Mesothelial cell of epicardium (in vitro differentiated cells): ENCODE measurements at regions not wholly inside any gene's neighbourhood (a gene's known extent, or its start where the extent isn't known, plus 50 kb on each side); places are given as distances from the start of the nearest gene placed in this dataset.
"Not testable (repeated sequence)": the region's sequence is repeated elsewhere in the genome, so short reads cannot be mapped to it uniquely, and the experiment has no call there.

Experiments
- DNase-seq, 2 experiments: peaks; one replicate each; pipeline ENCODE4 v3.0.0; 2021; ENCODE audit warnings: low spot score in 2 of 2; ENCODE audit not compliant: unreplicated experiment in 2 of 2
- H3K27ac Mint-ChIP-seq: 2 replicates; pipeline ENCODE4 v1.8.0; 2021; ENCODE audit warnings: mixed read lengths
- H3K27me3 Mint-ChIP-seq: 2 replicates; pipeline ENCODE4 v1.8.0; 2021; ENCODE audit warnings: low read depth, mixed read lengths
- H3K36me3 Mint-ChIP-seq: 2 replicates; pipeline ENCODE4 v1.8.0; 2021; ENCODE audit warnings: mixed read lengths
- H3K4me1 Mint-ChIP-seq: 2 replicates; pipeline ENCODE4 v1.8.0; 2021; ENCODE audit warnings: mixed read lengths
- H3K4me3 Mint-ChIP-seq: 2 replicates; pipeline ENCODE4 v1.8.0; 2021; ENCODE audit warnings: mild to moderate bottlenecking, moderate library complexity, mixed read lengths
- H3K9me3 Mint-ChIP-seq: 2 replicates; pipeline ENCODE4 v1.8.0; 2021; ENCODE audit warnings: mixed read lengths
- TF ChIP-seq, protein P1 (sequence below): fragments of 200-600 bp; sonication (generic); IDR thresholded peaks from one replicate; pipeline ENCODE4 v1.5.0; 2021; ENCODE audit warnings: antibody characterized with exemption; ENCODE audit not compliant: unreplicated experiment

DNA sequence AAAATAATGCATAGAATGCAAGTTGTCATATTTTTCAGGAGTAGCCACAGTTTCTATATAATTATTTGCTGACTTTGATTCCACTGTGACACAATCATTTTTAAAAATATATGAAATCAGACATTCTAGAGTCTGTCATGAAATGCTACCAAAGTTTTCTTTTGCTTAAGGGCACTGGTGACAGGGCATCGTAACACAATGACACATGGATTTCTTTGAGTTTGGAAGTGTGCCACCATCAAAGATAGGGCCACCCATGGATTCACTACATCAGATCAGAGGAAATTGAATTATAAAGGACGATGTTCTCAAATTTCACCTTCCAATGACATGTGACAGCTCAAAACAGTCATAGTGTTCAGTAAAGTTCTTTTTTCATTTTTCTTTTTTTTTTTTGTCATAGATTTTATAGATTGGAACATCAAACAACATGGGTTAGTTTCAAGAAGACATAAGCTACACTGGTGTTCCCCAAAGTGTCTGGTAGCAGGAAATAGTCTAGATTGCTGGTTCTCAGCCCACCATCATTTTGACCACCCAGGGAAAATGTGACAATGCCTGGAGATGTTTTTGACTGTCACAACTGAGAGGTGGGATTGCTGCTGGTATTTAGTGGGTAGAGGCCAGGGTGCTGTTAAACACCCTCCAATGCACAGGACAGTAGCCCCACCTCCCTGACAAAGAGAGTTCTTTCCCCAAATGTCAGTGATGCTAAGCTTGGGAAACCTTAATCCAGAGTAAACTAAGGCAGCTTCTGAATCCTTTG is 123.8 kb upstream of the DOK5 start:
- no peaks in the 10 kb centered on the region for H3K36me3 Mint-ChIP-seq
- no peaks in the 10 kb centered on the region for H3K4me1 Mint-ChIP-seq
- no peak overlapping the region for H3K27ac Mint-ChIP-seq
- TF ChIP-seq, protein P1, sequence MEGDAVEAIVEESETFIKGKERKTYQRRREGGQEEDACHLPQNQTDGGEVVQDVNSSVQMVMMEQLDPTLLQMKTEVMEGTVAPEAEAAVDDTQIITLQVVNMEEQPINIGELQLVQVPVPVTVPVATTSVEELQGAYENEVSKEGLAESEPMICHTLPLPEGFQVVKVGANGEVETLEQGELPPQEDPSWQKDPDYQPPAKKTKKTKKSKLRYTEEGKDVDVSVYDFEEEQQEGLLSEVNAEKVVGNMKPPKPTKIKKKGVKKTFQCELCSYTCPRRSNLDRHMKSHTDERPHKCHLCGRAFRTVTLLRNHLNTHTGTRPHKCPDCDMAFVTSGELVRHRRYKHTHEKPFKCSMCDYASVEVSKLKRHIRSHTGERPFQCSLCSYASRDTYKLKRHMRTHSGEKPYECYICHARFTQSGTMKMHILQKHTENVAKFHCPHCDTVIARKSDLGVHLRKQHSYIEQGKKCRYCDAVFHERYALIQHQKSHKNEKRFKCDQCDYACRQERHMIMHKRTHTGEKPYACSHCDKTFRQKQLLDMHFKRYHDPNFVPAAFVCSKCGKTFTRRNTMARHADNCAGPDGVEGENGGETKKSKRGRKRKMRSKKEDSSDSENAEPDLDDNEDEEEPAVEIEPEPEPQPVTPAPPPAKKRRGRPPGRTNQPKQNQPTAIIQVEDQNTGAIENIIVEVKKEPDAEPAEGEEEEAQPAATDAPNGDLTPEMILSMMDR: no peak
- H3K9me3 Mint-ChIP-seq: no peaks in the 10 kb centered on the region
- no peaks in the 10 kb centered on the region for H3K27me3 Mint-ChIP-seq
- no peak overlapping the region for H3K4me3 Mint-ChIP-seq
- DNase-seq: no peak

DNA sequence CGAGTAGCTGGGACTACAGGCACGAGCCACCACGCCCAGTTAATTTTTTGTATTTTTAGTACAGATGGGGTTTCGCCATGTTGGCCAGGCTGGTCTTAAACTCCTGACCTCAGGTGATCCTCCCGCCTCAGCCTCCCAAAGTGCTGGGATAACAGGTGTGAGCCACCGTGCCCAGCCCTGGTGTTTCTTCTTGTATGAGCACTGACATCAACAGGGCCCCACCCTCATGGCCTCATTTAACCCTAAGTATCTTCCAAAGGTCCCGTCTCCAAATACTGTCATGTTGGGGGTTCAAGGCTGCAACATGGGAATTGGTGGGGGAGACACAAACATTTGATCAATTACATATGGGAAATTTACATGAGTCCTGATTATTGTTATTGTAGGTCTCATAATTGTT is 122.9 kb upstream of the DOK5 start:
- H3K9me3 Mint-ChIP-seq, H3K4me1 Mint-ChIP-seq, DNase-seq, H3K4me3 Mint-ChIP-seq, H3K27ac Mint-ChIP-seq, H3K36me3 Mint-ChIP-seq, H3K27me3 Mint-ChIP-seq: not testable (repeated sequence)

DNA sequence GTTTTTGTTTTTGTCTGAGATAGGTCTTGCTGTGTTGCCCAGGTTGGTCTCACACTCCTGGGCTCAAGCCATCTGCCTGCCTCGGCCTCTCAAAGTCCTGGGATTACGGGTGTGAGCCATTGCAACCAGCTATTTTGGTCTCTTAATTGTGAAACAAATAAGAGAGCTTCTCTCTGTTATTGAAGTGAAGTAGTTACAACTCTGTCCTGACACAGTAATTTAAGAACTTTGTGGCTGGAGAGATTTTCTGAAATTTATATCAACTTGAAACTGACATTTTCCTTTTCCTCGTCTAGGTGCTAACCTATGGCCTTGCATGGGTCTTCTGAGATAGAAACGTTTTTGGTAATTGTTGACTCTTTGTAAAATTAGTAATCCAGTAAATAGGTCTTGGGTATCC is 122.1 kb upstream of the DOK5 start:
- TF ChIP-seq, protein P1: no peak
- no peak for DNase-seq
- H3K9me3 Mint-ChIP-seq: no peaks in the 10 kb centered on the region
- no peak overlapping the region for H3K27ac Mint-ChIP-seq
- H3K4me3 Mint-ChIP-seq: no peak overlapping the region
- peaks cover 4% of the 10 kb centered on the region for H3K4me1 Mint-ChIP-seq
- no peaks in the 10 kb centered on the region for H3K36me3 Mint-ChIP-seq
- no peaks in the 10 kb centered on the region for H3K27me3 Mint-ChIP-seq

DNA sequence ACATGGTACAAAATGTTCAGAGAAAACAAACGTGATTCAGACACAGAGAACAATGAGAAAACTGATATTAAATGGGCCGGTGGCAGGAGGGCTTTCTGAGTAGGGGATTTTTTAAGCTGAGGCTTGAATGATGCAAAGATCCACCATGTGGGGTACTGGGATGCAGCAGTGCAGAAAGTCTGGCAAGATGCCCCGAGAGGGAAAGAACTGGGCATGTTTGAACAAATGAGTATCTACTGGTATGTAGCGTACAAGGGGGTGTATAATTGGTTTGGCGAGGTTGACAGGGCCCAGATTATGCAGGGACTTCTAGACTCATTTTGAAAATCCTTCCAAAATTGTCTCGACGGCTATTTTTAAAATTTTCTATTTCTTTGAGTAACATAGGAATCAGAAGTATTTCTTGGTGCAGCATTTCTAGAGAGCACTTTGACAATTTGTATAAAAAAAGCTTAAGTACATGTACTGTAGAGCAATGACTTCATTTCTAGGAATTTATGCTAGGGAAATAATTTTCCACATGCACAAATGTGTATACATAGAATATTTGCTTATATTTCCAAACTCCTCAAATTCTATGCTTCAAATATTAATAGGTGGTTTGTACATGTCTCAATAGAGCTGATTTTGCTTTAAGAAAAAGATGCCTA is 119.6 kb upstream of the DOK5 start:
- Mint-ChIP-seq H3K4me3 (no peak overlapping the region), H3K4me1 (peaks cover 4% of the 10 kb centered on the region), H3K27ac (no peak overlapping the region), H3K36me3 (no peaks in the 10 kb centered on the region), H3K9me3 (peaks cover 4% of the 10 kb centered on the region), H3K27me3 (no peaks in the 10 kb centered on the region)
- no peak for DNase-seq
- TF ChIP-seq, protein P1: no peak

DNA sequence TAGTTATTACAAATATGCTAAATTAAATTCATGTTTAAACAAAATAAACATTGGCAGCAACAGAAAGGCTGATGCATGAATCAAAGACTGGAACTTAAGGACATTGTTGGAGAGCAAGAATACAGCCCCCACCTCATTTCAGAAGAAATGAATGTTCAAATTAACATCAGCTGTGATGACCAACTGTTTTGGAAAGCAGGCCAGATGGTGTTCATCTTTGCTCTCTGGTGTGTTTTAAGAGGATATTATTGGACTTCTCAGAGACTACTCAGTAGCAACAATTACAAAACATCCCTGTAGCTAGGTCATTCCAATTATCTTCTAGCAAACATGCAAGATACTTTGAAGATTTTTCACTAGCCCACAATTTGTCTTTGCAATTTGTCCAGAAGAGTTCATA is 118.6 kb upstream of the DOK5 start:
- Mint-ChIP-seq H3K36me3 (no peaks in the 10 kb centered on the region), H3K27ac (no peak overlapping the region)
- TF ChIP-seq, protein P1: no peak

DNA sequence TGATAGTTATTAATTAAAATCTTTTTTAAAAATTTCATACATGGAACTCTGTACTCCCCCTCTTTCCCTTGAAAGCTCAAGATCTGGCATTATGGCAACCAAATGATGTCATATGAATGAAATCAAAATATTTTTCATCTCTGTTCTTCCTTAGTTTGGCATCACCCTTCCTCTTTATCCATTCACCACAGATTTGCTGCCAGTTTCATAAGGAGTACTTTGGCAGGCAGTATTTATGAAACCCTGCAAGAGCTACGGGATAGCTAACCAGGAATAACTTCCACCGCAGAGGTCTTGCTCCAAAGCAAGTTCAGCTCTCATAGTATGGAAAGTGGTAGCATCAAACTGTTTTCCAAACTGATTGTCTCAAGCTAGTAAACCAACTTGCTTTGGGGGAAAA is 113.9 kb upstream of the DOK5 start:
- TF ChIP-seq, protein P1: no peak
- peaks cover 4% of the 10 kb centered on the region for H3K9me3 Mint-ChIP-seq
- H3K4me3 Mint-ChIP-seq: no peak overlapping the region
- H3K36me3 Mint-ChIP-seq: no peaks in the 10 kb centered on the region
- peaks cover 3% of the 10 kb centered on the region for H3K27me3 Mint-ChIP-seq
- peaks cover 4% of the 10 kb centered on the region for H3K4me1 Mint-ChIP-seq
- no peak overlapping the region for H3K27ac Mint-ChIP-seq
- no peak for DNase-seq

More for the DNA sequence above, 118.6 kb upstream of the DOK5 start:
- H3K27me3 Mint-ChIP-seq: no peaks in the 10 kb centered on the region
- DNase-seq: no peak
- peaks cover 4% of the 10 kb centered on the region for H3K4me1 Mint-ChIP-seq
- peaks cover 4% of the 10 kb centered on the region for H3K9me3 Mint-ChIP-seq
- H3K4me3 Mint-ChIP-seq: no peak overlapping the region
